SJCRH30 (cell line): ENCODE measurements at regions not wholly inside any gene's neighbourhood (a gene's known extent, or its start where the extent isn't known, plus 50 kb on each side); places are given as distances from the start of the nearest gene placed in this dataset.

Source experiments
- DNase-seq, 2 experiments: peaks; one replicate each; pipeline ENCODE4 v3.0.0-alpha.2; 2015 to 2020
- H3K27ac ChIP-seq: fragments of 250-450 bp; sonication (Bioruptor Pico); 2 replicates; pipeline ENCODE4 v1.5.1; 2020; ENCODE audit warnings: mild to moderate bottlenecking, moderate library complexity
- H3K27me3 ChIP-seq: fragments of 250-450 bp; sonication (Bioruptor Pico); 2 replicates; pipeline ENCODE4 v1.5.1; 2020; ENCODE audit warnings: mild to moderate bottlenecking, moderate library complexity
- H3K36me3 ChIP-seq: fragments of 250-450 bp; sonication (Bioruptor Pico); 2 replicates; pipeline ENCODE4 v1.5.1; 2020; ENCODE audit warnings: mild to moderate bottlenecking, moderate library complexity
- H3K4me1 ChIP-seq: fragments of 250-450 bp; sonication (Bioruptor Pico); 2 replicates; pipeline ENCODE4 v1.5.1; 2020; ENCODE audit warnings: mild to moderate bottlenecking, moderate library complexity
- H3K4me3 ChIP-seq: fragments of 250-450 bp; sonication (Bioruptor Pico); 2 replicates; pipeline ENCODE4 v1.5.1; 2020; ENCODE audit warnings: mild to moderate bottlenecking, moderate library complexity
- H3K9me3 ChIP-seq: fragments of 250-450 bp; sonication (Bioruptor Pico); replicated peaks from 2 replicates; pipeline ENCODE4 v1.5.1; 2020; ENCODE audit warnings: mild to moderate bottlenecking, moderate library complexity

GRCh38 chr18:29171892-29172755 lies 995.2 kb upstream of the CDH2 start:
- H3K27me3 ChIP-seq: no peaks in the 10 kb centered on the region
- H3K4me3 ChIP-seq: no peak overlapping the region
- H3K4me1 ChIP-seq: no peaks in the 10 kb centered on the region
- H3K27ac ChIP-seq: no peak overlapping the region
- H3K9me3 ChIP-seq: no peaks in the 10 kb centered on the region
- H3K36me3 ChIP-seq: no peaks in the 10 kb centered on the region
- DNase-seq: no peak

- Histone ChIP-seq H3K27me3 (no peaks in the 10 kb centered on the region), H3K9me3 (no peaks in the 10 kb centered on the region), H3K36me3 (no peaks in the 10 kb centered on the region), H3K27ac (no peak overlapping the region), H3K4me3 (no peak overlapping the region), H3K4me1 (no peaks in the 10 kb centered on the region)
- DNase-seq: no peak
These were observed 992.7 kb upstream of the CDH2 start for GRCh38 chr18:29169599-29169998.

GRCh38 chr18:29164993-29165599 lies 988.2 kb upstream of the CDH2 start:
- no peaks in the 10 kb centered on the region for H3K27me3 ChIP-seq
- no peaks in the 10 kb centered on the region for H3K9me3 ChIP-seq
- peak overlapping the region; percentile 40; the same call in 1 of the 2 replicates for H3K27ac ChIP-seq
- H3K4me1 ChIP-seq: no peaks in the 10 kb centered on the region
- DNase-seq: peak in 1 of 2 experiments; percentile 12
- no peak overlapping the region for H3K4me3 ChIP-seq
- H3K36me3 ChIP-seq: no peaks in the 10 kb centered on the region

- no peak for DNase-seq
- Histone ChIP-seq H3K27me3 (no peaks in the 10 kb centered on the region), H3K36me3 (no peaks in the 10 kb centered on the region), H3K4me1 (no peaks in the 10 kb centered on the region), H3K9me3 (no peaks in the 10 kb centered on the region), H3K4me3 (no peak overlapping the region), H3K27ac (no peak overlapping the region; the same call in 1 of the 2 replicates)
These were observed 987.2 kb upstream of the CDH2 start for GRCh38 chr18:29164020-29164706.

- Histone ChIP-seq H3K27me3 (no peaks in the 10 kb centered on the region), H3K36me3 (no peaks in the 10 kb centered on the region), H3K9me3 (no peaks in the 10 kb centered on the region), H3K4me3 (no peak overlapping the region), H3K4me1 (no peaks in the 10 kb centered on the region), H3K27ac (no peak overlapping the region)
- DNase-seq: no peak
These were observed 986.7 kb upstream of the CDH2 start for GRCh38 chr18:29163596-29163995.

- no peak overlapping the region for H3K27ac ChIP-seq
These were observed 984.5 kb upstream of the CDH2 start for GRCh38 chr18:29161429-29161828.

GRCh38 chr18:29160170-29160569 lies 983.2 kb upstream of the CDH2 start:
- Histone ChIP-seq H3K9me3 (no peaks in the 10 kb centered on the region), H3K36me3 (no peaks in the 10 kb centered on the region), H3K4me3 (no peak overlapping the region), H3K27me3 (no peaks in the 10 kb centered on the region), H3K4me1 (no peaks in the 10 kb centered on the region), H3K27ac (no peak overlapping the region)
- no peak for DNase-seq

More at GRCh38 chr18:29161429-29161828, 984.5 kb upstream of the CDH2 start:
- H3K9me3 ChIP-seq: no peaks in the 10 kb centered on the region
- DNase-seq: no peak
- no peak overlapping the region for H3K4me3 ChIP-seq
- H3K27me3 ChIP-seq: no peaks in the 10 kb centered on the region
- H3K36me3 ChIP-seq: no peaks in the 10 kb centered on the region
- H3K4me1 ChIP-seq: no peaks in the 10 kb centered on the region

- no peaks in the 10 kb centered on the region for H3K36me3 ChIP-seq
- H3K27ac ChIP-seq: no peak overlapping the region
These were observed 981.0 kb upstream of the CDH2 start for GRCh38 chr18:29157905-29158304.

GRCh38 chr18:29157057-29157780 lies 980.3 kb upstream of the CDH2 start:
- H3K4me3 ChIP-seq: no peak overlapping the region
- no peak for DNase-seq
- H3K36me3 ChIP-seq: no peaks in the 10 kb centered on the region
- no peaks in the 10 kb centered on the region for H3K27me3 ChIP-seq
- H3K9me3 ChIP-seq: no peaks in the 10 kb centered on the region
- no peaks in the 10 kb centered on the region for H3K4me1 ChIP-seq
- H3K27ac ChIP-seq: no peak overlapping the region

More at GRCh38 chr18:29157905-29158304, 981.0 kb upstream of the CDH2 start:
- Histone ChIP-seq H3K9me3 (no peaks in the 10 kb centered on the region), H3K27me3 (no peaks in the 10 kb centered on the region), H3K4me3 (no peak overlapping the region), H3K4me1 (no peaks in the 10 kb centered on the region)
- no peak for DNase-seq

GRCh38 chr18:29156531-29156930 lies 979.6 kb upstream of the CDH2 start:
- H3K4me1 ChIP-seq: no peaks in the 10 kb centered on the region
- H3K36me3 ChIP-seq: no peaks in the 10 kb centered on the region
- DNase-seq: no peak
- no peaks in the 10 kb centered on the region for H3K27me3 ChIP-seq
- H3K4me3 ChIP-seq: no peak overlapping the region
- H3K9me3 ChIP-seq: no peaks in the 10 kb centered on the region
- no peak overlapping the region for H3K27ac ChIP-seq

GRCh38 chr18:29154758-29155725 lies 978.1 kb upstream of the CDH2 start:
- no peak overlapping the region for H3K27ac ChIP-seq
- no peaks in the 10 kb centered on the region for H3K4me1 ChIP-seq
- H3K36me3 ChIP-seq: no peaks in the 10 kb centered on the region
- no peaks in the 10 kb centered on the region for H3K9me3 ChIP-seq
- H3K27me3 ChIP-seq: no peaks in the 10 kb centered on the region
- no peak overlapping the region for H3K4me3 ChIP-seq
- DNase-seq: no peak

- Histone ChIP-seq H3K27ac (no peak overlapping the region), H3K4me3 (no peak overlapping the region), H3K9me3 (no peaks in the 10 kb centered on the region), H3K4me1 (no peaks in the 10 kb centered on the region), H3K27me3 (no peaks in the 10 kb centered on the region), H3K36me3 (no peaks in the 10 kb centered on the region)
- no peak for DNase-seq
These were observed 977.3 kb upstream of the CDH2 start for GRCh38 chr18:29154196-29154757.

GRCh38 chr18:29153091-29153490 lies 976.2 kb upstream of the CDH2 start:
- Histone ChIP-seq H3K4me3 (no peak overlapping the region), H3K36me3 (no peaks in the 10 kb centered on the region), H3K4me1 (no peaks in the 10 kb centered on the region), H3K9me3 (no peaks in the 10 kb centered on the region), H3K27me3 (no peaks in the 10 kb centered on the region), H3K27ac (no peak overlapping the region)
- no peak for DNase-seq
